Glutamatergic neuron (in vitro differentiated cells): ENCODE measurements at regions not wholly inside any gene's neighbourhood (a gene's known extent, or its start where the extent isn't known, plus 50 kb on each side); places are given as distances from the start of the nearest gene placed in this dataset.

Source experiments
- DNase-seq: peaks from one replicate; pipeline ENCODE4 v3.0.0; 2022
- H3K27ac Mint-ChIP-seq: one replicate; pipeline ENCODE4 v1.8.0; 2020; ENCODE audit warnings: mild to moderate bottlenecking, mixed read lengths, inconsistent platforms; ENCODE audit not compliant: unreplicated experiment
- H3K27me3 Mint-ChIP-seq: one replicate; pipeline ENCODE4 v1.8.0; 2020; ENCODE audit warnings: mild to moderate bottlenecking, moderate library complexity, mixed read lengths, inconsistent platforms; ENCODE audit not compliant: unreplicated experiment
- H3K36me3 Mint-ChIP-seq: one replicate; pipeline ENCODE4 v1.8.0; 2020; ENCODE audit warnings: mild to moderate bottlenecking, mixed read lengths, inconsistent platforms; ENCODE audit not compliant: unreplicated experiment
- H3K4me1 Mint-ChIP-seq: one replicate; pipeline ENCODE4 v1.8.0; 2020; ENCODE audit warnings: mild to moderate bottlenecking, low read depth, mixed read lengths, inconsistent platforms; ENCODE audit not compliant: unreplicated experiment
- H3K4me3 Mint-ChIP-seq: one replicate; pipeline ENCODE4 v1.8.0; 2020; ENCODE audit warnings: mild to moderate bottlenecking, mixed read lengths, inconsistent platforms; ENCODE audit not compliant: unreplicated experiment
- H3K9me3 Mint-ChIP-seq: one replicate; pipeline ENCODE4 v1.8.0; 2020; ENCODE audit warnings: mild to moderate bottlenecking, moderate library complexity, mixed read lengths, inconsistent platforms; ENCODE audit not compliant: unreplicated experiment
- CTCF ChIP-seq: fragments of 200-600 bp; sonication (generic); IDR thresholded peaks from one replicate; pipeline ENCODE4 v1.5.0; 2021; ENCODE audit not compliant: partially characterized antibody, unreplicated experiment

- H3K4me3 Mint-ChIP-seq: peak overlapping the region; percentile 40
- H3K27ac Mint-ChIP-seq: no peak overlapping the region
- TF ChIP-seq CTCF: no peak
- peaks cover 4% of the 10 kb centered on the region for H3K36me3 Mint-ChIP-seq
- no peak for DNase-seq
- peaks cover 1% of the 10 kb centered on the region for H3K27me3 Mint-ChIP-seq
- H3K9me3 Mint-ChIP-seq: peaks cover 2% of the 10 kb centered on the region
- peaks cover 14% of the 10 kb centered on the region for H3K4me1 Mint-ChIP-seq
These were observed 122.4 kb upstream of the OPCML start for GRCh38 chr11:133654630-133655212.

GRCh38 chr11:133653336-133653735 is 121.0 kb upstream of the OPCML start:
- DNase-seq: no peak
- TF ChIP-seq CTCF: no peak
- peaks cover 11% of the 10 kb centered on the region for H3K4me1 Mint-ChIP-seq
- H3K4me3 Mint-ChIP-seq: no peak overlapping the region
- H3K36me3 Mint-ChIP-seq: peaks cover 4% of the 10 kb centered on the region
- peaks cover 1% of the 10 kb centered on the region for H3K27me3 Mint-ChIP-seq
- peaks cover 2% of the 10 kb centered on the region for H3K9me3 Mint-ChIP-seq
- no peak overlapping the region for H3K27ac Mint-ChIP-seq

- H3K4me3 Mint-ChIP-seq: no peak overlapping the region
- peaks cover 4% of the 10 kb centered on the region for H3K36me3 Mint-ChIP-seq
- no peak for TF ChIP-seq CTCF
- no peak overlapping the region for H3K27ac Mint-ChIP-seq
- no peak for DNase-seq
- H3K4me1 Mint-ChIP-seq: peaks cover 5% of the 10 kb centered on the region
- no peaks in the 10 kb centered on the region for H3K27me3 Mint-ChIP-seq
- peaks cover 2% of the 10 kb centered on the region for H3K9me3 Mint-ChIP-seq
These were observed 117.8 kb upstream of the OPCML start for GRCh38 chr11:133650082-133650481.

GRCh38 chr11:133649040-133649439 is 116.7 kb upstream of the OPCML start:
- TF ChIP-seq CTCF: no peak
- Mint-ChIP-seq H3K36me3 (peaks cover 4% of the 10 kb centered on the region), H3K27ac (no peak overlapping the region), H3K4me1 (peaks cover under 1% of the 10 kb centered on the region), H3K9me3 (peaks cover 2% of the 10 kb centered on the region), H3K4me3 (no peak overlapping the region), H3K27me3 (no peaks in the 10 kb centered on the region)
- no peak for DNase-seq

- peaks cover 16% of the 10 kb centered on the region for H3K4me1 Mint-ChIP-seq
- H3K9me3 Mint-ChIP-seq: no peaks in the 10 kb centered on the region
- H3K4me3 Mint-ChIP-seq: no peak overlapping the region
- H3K36me3 Mint-ChIP-seq: peaks cover 4% of the 10 kb centered on the region
- TF ChIP-seq CTCF: no peak
- H3K27ac Mint-ChIP-seq: no peak overlapping the region
- no peak for DNase-seq
- H3K27me3 Mint-ChIP-seq: no peaks in the 10 kb centered on the region
These were observed 107.1 kb upstream of the OPCML start for GRCh38 chr11:133639408-133639807.
